ENCODE measurements at regions not wholly inside any gene's neighbourhood (a gene's known extent, or its start where the extent isn't known, plus 50 kb on each side); places are given as distances from the start of the nearest gene placed in this dataset.

DNA sequence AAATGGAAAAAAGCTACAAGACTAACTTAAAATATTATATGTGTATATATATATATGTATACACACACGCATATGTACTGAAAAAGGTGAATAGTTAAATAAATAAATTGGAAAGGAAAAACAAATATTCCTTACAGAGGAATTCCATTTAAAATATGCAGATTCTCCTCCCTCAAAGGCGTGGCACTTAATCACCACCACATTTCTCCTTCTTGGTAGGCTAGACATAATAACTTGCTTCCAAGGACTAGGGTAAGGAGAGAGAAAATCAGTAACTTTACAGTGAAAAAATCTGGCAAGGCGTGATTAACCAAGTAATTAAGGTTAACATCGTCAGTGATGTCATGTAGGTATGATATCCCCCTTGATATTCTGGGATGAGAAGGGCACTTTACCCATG is 84.0 kb upstream of the USP25 start:
- Mint-ChIP-seq H3K27me3 (ENCODE audit: unreplicated experiment) (no peaks in the 10 kb centered on the region), H3K4me3 (ENCODE audit: unreplicated experiment) (no peak overlapping the region), H3K36me3 (ENCODE audit: unreplicated experiment) (no peaks in the 10 kb centered on the region), H3K27ac (ENCODE audit: unreplicated experiment) (no peak overlapping the region), H3K4me1 (ENCODE audit: low read depth, unreplicated experiment) (no peaks in the 10 kb centered on the region), H3K9me3 (ENCODE audit: unreplicated experiment) (no peaks in the 10 kb centered on the region)
- DNase-seq: no peak
- TF ChIP-seq, protein P1, sequence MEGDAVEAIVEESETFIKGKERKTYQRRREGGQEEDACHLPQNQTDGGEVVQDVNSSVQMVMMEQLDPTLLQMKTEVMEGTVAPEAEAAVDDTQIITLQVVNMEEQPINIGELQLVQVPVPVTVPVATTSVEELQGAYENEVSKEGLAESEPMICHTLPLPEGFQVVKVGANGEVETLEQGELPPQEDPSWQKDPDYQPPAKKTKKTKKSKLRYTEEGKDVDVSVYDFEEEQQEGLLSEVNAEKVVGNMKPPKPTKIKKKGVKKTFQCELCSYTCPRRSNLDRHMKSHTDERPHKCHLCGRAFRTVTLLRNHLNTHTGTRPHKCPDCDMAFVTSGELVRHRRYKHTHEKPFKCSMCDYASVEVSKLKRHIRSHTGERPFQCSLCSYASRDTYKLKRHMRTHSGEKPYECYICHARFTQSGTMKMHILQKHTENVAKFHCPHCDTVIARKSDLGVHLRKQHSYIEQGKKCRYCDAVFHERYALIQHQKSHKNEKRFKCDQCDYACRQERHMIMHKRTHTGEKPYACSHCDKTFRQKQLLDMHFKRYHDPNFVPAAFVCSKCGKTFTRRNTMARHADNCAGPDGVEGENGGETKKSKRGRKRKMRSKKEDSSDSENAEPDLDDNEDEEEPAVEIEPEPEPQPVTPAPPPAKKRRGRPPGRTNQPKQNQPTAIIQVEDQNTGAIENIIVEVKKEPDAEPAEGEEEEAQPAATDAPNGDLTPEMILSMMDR (IDR thresholded peaks at IDR 0.05; ENCODE audit: partially characterized antibody, unreplicated experiment): no peak

- Mint-ChIP-seq H3K27ac (ENCODE audit: unreplicated experiment) (no peak overlapping the region), H3K4me1 (ENCODE audit: low read depth, unreplicated experiment) (peaks cover 2% of the 10 kb centered on the region), H3K36me3 (ENCODE audit: unreplicated experiment) (no peaks in the 10 kb centered on the region), H3K27me3 (ENCODE audit: unreplicated experiment) (no peaks in the 10 kb centered on the region), H3K9me3 (ENCODE audit: unreplicated experiment) (no peaks in the 10 kb centered on the region), H3K4me3 (ENCODE audit: unreplicated experiment) (no peak overlapping the region)
- TF ChIP-seq, protein P1 (IDR thresholded peaks at IDR 0.05; ENCODE audit: partially characterized antibody, unreplicated experiment): no peak
- DNase-seq: no peak
Measured at GRCh38 chr21:15650735-15651134, 79.0 kb upstream of the USP25 start.

DNA sequence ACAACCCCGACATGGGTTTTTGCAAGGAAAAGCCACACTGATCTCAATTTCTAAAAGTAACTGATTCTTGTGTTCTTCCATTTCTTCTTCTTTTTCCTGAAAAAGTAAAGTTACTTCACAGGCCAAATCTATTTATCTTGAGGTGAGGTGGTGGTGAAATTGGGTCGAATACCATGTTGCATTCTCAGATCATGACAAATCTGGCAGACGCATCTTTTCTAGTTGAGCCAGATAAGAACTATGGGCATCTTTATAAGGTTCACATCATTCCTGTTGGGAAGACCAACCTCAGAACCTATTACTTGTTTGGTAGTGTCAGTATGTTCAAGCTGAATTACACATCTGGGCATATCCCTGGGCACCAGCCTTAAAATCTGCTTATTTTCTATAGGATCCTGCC is 78.6 kb upstream of the USP25 start:
- no peaks in the 10 kb centered on the region for H3K27me3 Mint-ChIP-seq (ENCODE audit: unreplicated experiment)
- H3K36me3 Mint-ChIP-seq (ENCODE audit: unreplicated experiment): no peaks in the 10 kb centered on the region
- DNase-seq: no peak
- no peak overlapping the region for H3K27ac Mint-ChIP-seq (ENCODE audit: unreplicated experiment)
- no peaks in the 10 kb centered on the region for H3K9me3 Mint-ChIP-seq (ENCODE audit: unreplicated experiment)
- peaks cover 2% of the 10 kb centered on the region for H3K4me1 Mint-ChIP-seq (ENCODE audit: low read depth, unreplicated experiment)
- TF ChIP-seq, protein P1 (IDR thresholded peaks at IDR 0.05; ENCODE audit: partially characterized antibody, unreplicated experiment): no peak
- no peak overlapping the region for H3K4me3 Mint-ChIP-seq (ENCODE audit: unreplicated experiment)

- Mint-ChIP-seq H3K27ac (ENCODE audit: unreplicated experiment) (no peak overlapping the region), H3K27me3 (ENCODE audit: unreplicated experiment) (no peaks in the 10 kb centered on the region), H3K4me1 (ENCODE audit: low read depth, unreplicated experiment) (peaks cover 2% of the 10 kb centered on the region), H3K4me3 (ENCODE audit: unreplicated experiment) (no peak overlapping the region), H3K36me3 (ENCODE audit: unreplicated experiment) (no peaks in the 10 kb centered on the region), H3K9me3 (ENCODE audit: unreplicated experiment) (no peaks in the 10 kb centered on the region)
- TF ChIP-seq, protein P1 (IDR thresholded peaks at IDR 0.05; ENCODE audit: partially characterized antibody, unreplicated experiment): no peak
- DNase-seq: no peak
Measured at GRCh38 chr21:15653710-15654109, 76.1 kb upstream of the USP25 start.

- H3K4me3 Mint-ChIP-seq (ENCODE audit: unreplicated experiment): no peak overlapping the region
- DNase-seq: no peak
- peaks cover 2% of the 10 kb centered on the region for H3K4me1 Mint-ChIP-seq (ENCODE audit: low read depth, unreplicated experiment)
- TF ChIP-seq, protein P1 (IDR thresholded peaks at IDR 0.05; ENCODE audit: partially characterized antibody, unreplicated experiment): no peak
- no peaks in the 10 kb centered on the region for H3K9me3 Mint-ChIP-seq (ENCODE audit: unreplicated experiment)
- H3K36me3 Mint-ChIP-seq (ENCODE audit: unreplicated experiment): no peaks in the 10 kb centered on the region
- H3K27ac Mint-ChIP-seq (ENCODE audit: unreplicated experiment): no peak overlapping the region
- H3K27me3 Mint-ChIP-seq (ENCODE audit: unreplicated experiment): no peaks in the 10 kb centered on the region
Measured at GRCh38 chr21:15654171-15654570, 75.6 kb upstream of the USP25 start.

Measured in glutamatergic neuron (in vitro differentiated cells).